K562 (cell line): ENCODE measurements at regions not wholly inside any gene's neighbourhood (a gene's known extent, or its start where the extent isn't known, plus 50 kb on each side); places are given as distances from the start of the nearest gene placed in this dataset.

Source experiments
- E2F3 ChIP-seq: fragments of 250-450 bp; sonication (Bioruptor Pico); IDR thresholded peaks from 2 replicates; pipeline ENCODE4 v1.4.0; 2020; ENCODE audit warnings: mild to moderate bottlenecking
- HLTF ChIP-seq: fragments of 450-650 bp; IDR thresholded peaks from 2 replicates; pipeline ENCODE4 v1.6.1; 2016
- MLLT1 ChIP-seq, 2 experiments: fragments of 450-650 bp; IDR thresholded peaks; 2 replicates each; pipeline ENCODE4 v1.6.1; 2016
- PHF8 ChIP-seq: fragments of 200-600 bp; sonication (generic); IDR thresholded peaks from 2 replicates; pipeline ENCODE4 v1.6.1; 2012; ENCODE audit warnings: mixed run types, mild to moderate bottlenecking, inconsistent platforms, low read length, moderate library complexity, borderline replicate concordance
- ZNF318 ChIP-seq, 2 experiments: fragments of 450-650 bp; IDR thresholded peaks; 2 replicates each; pipeline ENCODE4 v1.6.1; 2016; ENCODE audit warnings: mild to moderate bottlenecking in 2 of 2, borderline replicate concordance in 1 of 2, low read depth in 1 of 2, moderate library complexity in 1 of 2

- TF ChIP-seq ZNF318 (IDR thresholded peaks at IDR 0.05; ENCODE audit: borderline replicate concordance in 1 of 2, low read depth in 1 of 2), result no peak
- TF ChIP-seq HLTF, result no peak
- TF ChIP-seq MLLT1 (IDR thresholded peaks at IDR 0.05), result no peak
- TF ChIP-seq E2F3 (CRISPR knock-in tag), result no peak
- TF ChIP-seq PHF8, result no peak
Measured at GRCh38 chr13:73286942-73287620, 228.3 kb downstream of the KLF5 start (continued).
